MM.1S (cell line): ENCODE measurements at regions not wholly inside any gene's neighbourhood (a gene's known extent, or its start where the extent isn't known, plus 50 kb on each side); places are given as distances from the start of the nearest gene placed in this dataset.

Experiments
- DNase-seq: peaks from one replicate; pipeline ENCODE4 v3.0.0-alpha.2; 2015
- H2AFZ ChIP-seq: fragments of 300-600 bp; sonication (generic); 2 replicates; pipeline ENCODE4 v1.6.0; 2016; ENCODE audit warnings: antibody characterized with exemption, low read length
- H3F3A ChIP-seq: fragments of 300-600 bp; sonication (generic); 2 replicates; pipeline ENCODE4 v1.6.1; 2016; ENCODE audit warnings: mild to moderate bottlenecking, antibody characterized with exemption, low read length, moderate library complexity, mixed read lengths; ENCODE audit not compliant: insufficient read depth
- H3K27ac ChIP-seq: fragments of 300-600 bp; sonication (generic); 2 replicates; pipeline ENCODE4 v1.5.1; 2016; ENCODE audit warnings: mild to moderate bottlenecking, low read length
- H3K27me3 ChIP-seq: fragments of 300-600 bp; sonication (generic); replicated peaks from 2 replicates; pipeline ENCODE4 v1.6.0; 2016; ENCODE audit warnings: low read length; ENCODE audit not compliant: insufficient read depth
- H3K36me3 ChIP-seq: fragments of 300-600 bp; sonication (generic); replicated peaks from 2 replicates; pipeline ENCODE4 v1.6.1; 2016; ENCODE audit warnings: mild to moderate bottlenecking, low read length, mixed read lengths; ENCODE audit not compliant: insufficient read depth
- H3K4me1 ChIP-seq: fragments of 300-600 bp; sonication (generic); 2 replicates; pipeline ENCODE4 v1.6.1; 2016; ENCODE audit warnings: low read length, mixed read lengths
- H3K4me2 ChIP-seq: fragments of 300-600 bp; sonication (generic); 2 replicates; pipeline ENCODE4 v1.6.0; 2016; ENCODE audit warnings: low read depth, low read length
- H3K4me3 ChIP-seq: fragments of 300-600 bp; sonication (generic); 2 replicates; pipeline ENCODE4 v1.5.1; 2016; ENCODE audit warnings: low read length, mixed read lengths
- H3K79me2 ChIP-seq: fragments of 300-600 bp; sonication (generic); 2 replicates; pipeline ENCODE4 v1.6.1; 2016; ENCODE audit warnings: mixed run types, low read length, mixed read lengths
- H3K9ac ChIP-seq: fragments of 300-600 bp; sonication (generic); 2 replicates; pipeline ENCODE4 v1.6.1; 2016; ENCODE audit warnings: low read length, mixed read lengths
- H3K9me2 ChIP-seq: fragments of 300-600 bp; sonication (generic); replicated peaks from 2 replicates; pipeline ENCODE4 v1.6.1; 2016; ENCODE audit warnings: mild to moderate bottlenecking, low read length, mixed read lengths; ENCODE audit not compliant: insufficient read depth
- H3K9me3 ChIP-seq: fragments of 300-600 bp; sonication (generic); replicated peaks from 2 replicates; pipeline ENCODE4 v1.6.1; 2016; ENCODE audit warnings: mild to moderate bottlenecking, low read length, mixed read lengths; ENCODE audit not compliant: insufficient read depth
- H4K20me1 ChIP-seq: fragments of 300-600 bp; sonication (generic); 2 replicates; pipeline ENCODE4 v1.6.1; 2016; ENCODE audit warnings: mild to moderate bottlenecking, low read length, moderate library complexity, mixed read lengths; ENCODE audit not compliant: insufficient read depth
- EZH2 ChIP-seq: fragments of 300-600 bp; sonication (generic); optimal IDR thresholded peaks from 2 replicates; pipeline ENCODE3; 2017; ENCODE audit warnings: low read depth, mild to moderate bottlenecking, antibody characterized with exemption, low read length, mixed read lengths
- EZH2phosphoT487 ChIP-seq: fragments of 300-600 bp; sonication (generic); IDR thresholded peaks from 2 replicates; pipeline ENCODE4 v1.6.1; 2018; ENCODE audit warnings: antibody characterized with exemption, low read length
- TF ChIP-seq, protein P1 (sequence below): fragments of 300-600 bp; sonication (generic); IDR thresholded peaks from 2 replicates; pipeline ENCODE4 v1.5.1; 2016; ENCODE audit warnings: antibody characterized with exemption, low read length, mixed read lengths

DNA sequence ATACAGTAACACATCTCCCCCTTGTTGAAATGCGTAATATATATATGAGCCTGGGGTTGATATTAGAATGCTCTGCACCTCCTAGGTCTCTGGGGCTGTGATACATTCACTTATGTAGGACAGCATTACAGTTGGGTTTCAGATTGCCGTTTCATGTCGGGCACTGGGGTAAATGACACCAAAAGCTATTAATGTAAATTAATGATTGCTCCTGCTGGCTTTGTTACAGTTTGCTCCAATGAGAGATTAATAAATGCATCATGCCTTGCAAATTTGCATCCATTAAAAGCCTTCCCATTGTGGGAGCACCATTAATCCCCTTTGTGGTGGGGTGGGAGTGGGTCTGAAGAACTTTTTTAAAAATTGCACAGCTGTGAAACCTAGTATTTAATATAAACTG, 584.4 kb upstream of the EEF2KMT start:
- Histone ChIP-seq H2AFZ (no peak overlapping the region), H3K4me2 (no peak overlapping the region), H3K9ac (no peak overlapping the region), H4K20me1 (no peaks in the 10 kb centered on the region), H3K4me1 (no peaks in the 10 kb centered on the region), H3K9me2 (no peaks in the 10 kb centered on the region), H3K27me3 (no peaks in the 10 kb centered on the region), H3F3A (no peaks in the 10 kb centered on the region), H3K36me3 (no peaks in the 10 kb centered on the region), H3K27ac (no peak overlapping the region), H3K79me2 (no peaks in the 10 kb centered on the region), H3K4me3 (no peak overlapping the region), H3K9me3 (no peaks in the 10 kb centered on the region)
- DNase-seq = no peak
- TF ChIP-seq, protein P1, sequence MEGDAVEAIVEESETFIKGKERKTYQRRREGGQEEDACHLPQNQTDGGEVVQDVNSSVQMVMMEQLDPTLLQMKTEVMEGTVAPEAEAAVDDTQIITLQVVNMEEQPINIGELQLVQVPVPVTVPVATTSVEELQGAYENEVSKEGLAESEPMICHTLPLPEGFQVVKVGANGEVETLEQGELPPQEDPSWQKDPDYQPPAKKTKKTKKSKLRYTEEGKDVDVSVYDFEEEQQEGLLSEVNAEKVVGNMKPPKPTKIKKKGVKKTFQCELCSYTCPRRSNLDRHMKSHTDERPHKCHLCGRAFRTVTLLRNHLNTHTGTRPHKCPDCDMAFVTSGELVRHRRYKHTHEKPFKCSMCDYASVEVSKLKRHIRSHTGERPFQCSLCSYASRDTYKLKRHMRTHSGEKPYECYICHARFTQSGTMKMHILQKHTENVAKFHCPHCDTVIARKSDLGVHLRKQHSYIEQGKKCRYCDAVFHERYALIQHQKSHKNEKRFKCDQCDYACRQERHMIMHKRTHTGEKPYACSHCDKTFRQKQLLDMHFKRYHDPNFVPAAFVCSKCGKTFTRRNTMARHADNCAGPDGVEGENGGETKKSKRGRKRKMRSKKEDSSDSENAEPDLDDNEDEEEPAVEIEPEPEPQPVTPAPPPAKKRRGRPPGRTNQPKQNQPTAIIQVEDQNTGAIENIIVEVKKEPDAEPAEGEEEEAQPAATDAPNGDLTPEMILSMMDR = no peak
- TF ChIP-seq EZH2 = no peak
- no peak for TF ChIP-seq EZH2phosphoT487

- Histone ChIP-seq H3K4me2 (no peak overlapping the region), H3K79me2 (no peaks in the 10 kb centered on the region), H3F3A (no peaks in the 10 kb centered on the region), H3K9me2 (no peaks in the 10 kb centered on the region), H3K36me3 (no peaks in the 10 kb centered on the region), H3K9ac (no peak overlapping the region), H3K4me3 (no peak overlapping the region), H3K9me3 (no peaks in the 10 kb centered on the region), H4K20me1 (no peaks in the 10 kb centered on the region), H3K4me1 (no peaks in the 10 kb centered on the region), H3K27me3 (no peaks in the 10 kb centered on the region), H2AFZ (no peak overlapping the region), H3K27ac (no peak overlapping the region)
- DNase-seq = peak; percentile 13
- TF ChIP-seq, protein P1 = no peak
- TF ChIP-seq EZH2 = no peak
- TF ChIP-seq EZH2phosphoT487 = no peak
Observed at GRCh38 chr16:5678371-5678770, 580.8 kb upstream of the EEF2KMT start.

GRCh38 chr16:5671421-5671820, 573.8 kb upstream of the EEF2KMT start:
- no peaks in the 10 kb centered on the region for H3F3A ChIP-seq
- no peaks in the 10 kb centered on the region for H3K4me1 ChIP-seq
- no peaks in the 10 kb centered on the region for H4K20me1 ChIP-seq
- no peak for DNase-seq
- H3K9me2 ChIP-seq = no peaks in the 10 kb centered on the region
- no peak overlapping the region for H2AFZ ChIP-seq
- H3K4me2 ChIP-seq = no peak overlapping the region
- H3K9ac ChIP-seq = no peak overlapping the region
- H3K9me3 ChIP-seq = no peaks in the 10 kb centered on the region
- TF ChIP-seq EZH2phosphoT487 = no peak
- no peak for TF ChIP-seq EZH2
- TF ChIP-seq, protein P1 = no peak
- H3K27me3 ChIP-seq = no peaks in the 10 kb centered on the region
- H3K79me2 ChIP-seq = no peaks in the 10 kb centered on the region
- H3K27ac ChIP-seq = no peak overlapping the region
- no peak overlapping the region for H3K4me3 ChIP-seq
- no peaks in the 10 kb centered on the region for H3K36me3 ChIP-seq
